HG03558 (cell line): ENCODE measurements at regions not wholly inside any gene's neighbourhood (a gene's known extent, or its start where the extent isn't known, plus 50 kb on each side); places are given as distances from the start of the nearest gene placed in this dataset.

Experiments
- ATAC-seq: cut with Tn5 transposase; IDR thresholded peaks from one replicate; pipeline ENCODE4 v1.9.1; 2021; ENCODE audit warnings: moderate number of reproducible peaks; ENCODE audit not compliant: unreplicated experiment; ENCODE audit errors: extremely low read depth

DNA sequence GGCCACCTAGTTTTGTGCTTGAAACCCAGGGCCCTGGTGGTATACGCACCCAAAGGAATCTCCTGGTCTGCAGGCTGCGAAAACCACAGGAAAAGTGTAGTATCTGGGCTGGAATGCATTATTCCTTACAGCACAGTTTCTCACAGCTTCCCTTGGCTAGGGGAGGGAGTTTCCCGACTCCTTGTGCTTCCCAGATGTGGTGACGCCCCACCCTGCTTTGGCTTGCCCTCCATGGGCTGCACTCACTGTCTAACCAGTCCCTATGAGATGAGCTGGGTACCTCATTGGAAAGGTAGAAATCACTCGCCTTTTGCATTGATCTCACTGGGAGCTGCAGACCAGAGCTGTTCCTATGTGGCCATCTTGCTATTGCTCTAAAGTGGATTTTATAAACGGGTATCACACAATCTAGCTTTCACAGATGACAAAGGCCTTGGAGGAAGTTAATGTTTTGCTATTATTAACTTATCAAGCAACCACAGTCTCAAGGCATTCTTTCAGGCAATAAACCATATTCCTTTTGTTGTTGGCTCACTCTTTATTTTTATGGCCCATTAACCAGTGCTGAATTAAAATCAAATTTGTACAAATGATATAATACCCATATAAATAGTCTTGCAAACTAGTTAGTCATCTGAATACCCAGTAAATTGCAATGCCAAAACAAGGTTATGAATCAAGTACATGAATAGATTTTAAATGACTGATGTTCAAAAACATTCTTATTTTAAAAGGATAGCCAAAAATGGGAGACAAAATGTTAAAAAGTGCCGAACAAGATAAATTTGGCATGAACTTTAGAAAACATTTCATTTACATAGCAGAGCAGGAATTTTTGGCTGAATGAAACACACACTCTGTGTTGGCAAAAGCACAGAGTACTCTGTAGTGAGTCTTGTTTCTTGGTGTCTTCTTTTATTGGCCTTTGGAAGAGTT, 475.4 kb upstream of the ARGLU1 start:
- ATAC-seq = no peak

DNA sequence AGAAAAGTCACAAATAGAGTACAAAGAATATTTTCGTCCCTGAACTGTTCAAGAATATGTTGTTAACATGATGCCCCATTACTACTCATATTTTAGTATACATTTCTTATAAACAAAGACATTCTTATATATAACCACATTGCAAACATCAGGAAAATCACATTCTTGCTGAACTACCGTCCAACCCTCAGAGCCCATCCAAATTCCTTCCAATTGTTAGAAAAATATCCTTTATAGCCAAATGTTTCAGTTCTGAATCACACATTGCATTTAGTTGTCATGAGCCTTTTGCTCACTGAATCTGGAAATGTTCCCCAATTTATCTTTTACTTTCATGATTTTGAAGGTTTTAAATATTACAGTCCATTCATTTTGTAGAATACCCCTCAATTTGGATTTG, 467.8 kb upstream of the ARGLU1 start:
- ATAC-seq = no peak

DNA sequence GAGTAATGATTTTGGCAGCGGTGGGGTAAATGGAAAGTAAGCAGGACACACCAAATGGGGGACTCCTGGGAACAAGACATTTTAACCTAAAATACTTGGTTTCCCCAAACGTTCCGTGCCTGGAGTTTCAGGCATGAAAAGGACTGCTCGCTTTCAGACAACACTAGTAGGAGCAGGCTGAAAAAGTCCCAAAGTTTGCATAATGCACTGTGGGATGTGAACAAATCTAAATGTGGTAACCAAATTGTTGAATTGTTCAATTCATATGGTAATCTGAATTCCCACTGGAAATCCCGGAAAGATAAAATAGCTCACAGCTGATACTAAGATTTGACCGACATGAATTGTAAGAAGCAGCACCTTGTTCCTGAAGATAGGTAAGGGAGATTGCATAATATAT, 467.2 kb upstream of the ARGLU1 start:
- no peak for ATAC-seq

DNA sequence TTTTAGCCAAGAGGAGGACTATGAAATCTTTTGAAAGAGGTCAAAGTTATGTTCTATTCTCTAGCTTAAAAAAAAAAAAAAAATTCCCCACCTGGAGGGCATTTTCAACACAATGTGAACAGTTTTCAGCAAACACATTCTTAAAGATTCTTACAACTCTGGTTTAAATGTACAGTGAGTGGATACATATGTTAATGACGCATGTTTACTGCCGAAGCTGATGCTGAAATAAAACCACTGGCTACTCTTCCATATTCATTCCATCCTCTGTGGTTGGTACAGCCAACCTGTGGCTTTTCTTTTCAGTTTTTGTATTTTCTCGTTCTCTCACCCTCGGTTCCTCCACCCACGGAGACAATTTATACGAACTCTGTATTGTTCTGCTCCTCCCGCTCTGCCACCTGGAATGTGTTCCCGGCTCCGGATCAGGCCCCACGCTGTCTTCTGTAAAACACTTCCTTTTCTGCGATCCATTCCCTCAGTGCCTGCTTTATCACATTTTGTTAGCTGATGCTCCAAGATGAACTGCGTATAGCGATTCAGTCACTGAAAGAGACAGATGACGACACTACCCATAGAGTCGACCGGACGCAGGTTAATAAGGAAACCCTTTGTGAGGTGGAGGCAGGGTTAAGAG, 466.4 kb upstream of the ARGLU1 start:
- ATAC-seq = no peak

DNA sequence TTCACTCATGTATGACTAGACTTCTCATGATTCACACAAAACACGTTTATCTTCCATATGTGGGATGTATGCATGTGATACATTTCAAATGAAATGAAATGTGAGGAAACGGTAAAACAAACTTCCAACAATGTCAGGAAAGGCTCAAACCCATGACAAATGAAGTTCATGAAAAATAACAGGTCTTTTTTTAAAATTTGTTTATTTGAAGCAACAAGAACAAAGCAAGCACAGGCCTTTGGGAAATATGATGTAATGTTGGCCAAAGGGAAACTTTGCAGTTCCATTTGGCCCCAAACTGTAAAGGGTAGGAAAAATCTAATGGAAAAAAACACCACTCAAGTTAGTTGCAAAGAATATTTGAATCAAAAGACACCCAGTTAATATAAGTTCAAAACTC, 463.8 kb upstream of the ARGLU1 start:
- no peak for ATAC-seq

DNA sequence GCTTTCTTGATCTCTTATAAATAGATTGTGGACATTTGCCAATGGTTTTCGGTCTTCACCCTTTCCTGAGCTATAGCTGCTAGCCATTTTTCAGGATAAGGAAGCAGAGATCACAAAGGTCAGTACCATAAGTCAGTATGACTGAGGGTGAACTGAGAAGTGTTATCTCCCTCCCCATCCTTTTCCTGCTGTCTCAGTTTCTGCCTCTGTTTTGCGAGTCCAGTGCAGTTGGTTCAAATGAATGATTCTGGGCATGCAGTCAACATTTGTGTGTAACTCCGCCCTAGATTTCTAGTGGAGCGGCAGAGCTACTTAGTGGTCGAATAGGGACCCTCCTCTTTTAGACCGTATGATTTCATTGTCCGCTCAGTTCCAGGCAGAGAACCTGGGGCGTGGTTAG, 460.8 kb upstream of the ARGLU1 start:
- ATAC-seq = no peak

DNA sequence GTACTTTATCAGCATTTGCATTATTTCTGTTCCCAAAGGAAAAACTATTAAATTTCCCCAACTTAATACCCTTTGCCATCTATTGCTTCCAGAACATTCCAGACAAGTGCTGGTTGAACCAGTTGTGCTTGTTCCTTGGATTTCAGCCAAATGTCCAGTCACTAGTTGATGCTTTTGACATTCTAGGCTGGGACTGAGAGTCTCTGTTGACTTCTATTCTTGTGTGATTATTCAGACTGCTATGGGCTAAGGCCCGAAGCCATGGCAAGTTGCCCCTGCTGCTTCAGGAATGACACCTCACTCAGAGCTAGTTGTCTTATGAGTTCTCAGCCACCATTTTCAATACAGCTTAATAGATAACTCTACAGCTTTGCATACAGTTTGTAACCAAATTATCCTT, 458.1 kb upstream of the ARGLU1 start:
- no peak for ATAC-seq

DNA sequence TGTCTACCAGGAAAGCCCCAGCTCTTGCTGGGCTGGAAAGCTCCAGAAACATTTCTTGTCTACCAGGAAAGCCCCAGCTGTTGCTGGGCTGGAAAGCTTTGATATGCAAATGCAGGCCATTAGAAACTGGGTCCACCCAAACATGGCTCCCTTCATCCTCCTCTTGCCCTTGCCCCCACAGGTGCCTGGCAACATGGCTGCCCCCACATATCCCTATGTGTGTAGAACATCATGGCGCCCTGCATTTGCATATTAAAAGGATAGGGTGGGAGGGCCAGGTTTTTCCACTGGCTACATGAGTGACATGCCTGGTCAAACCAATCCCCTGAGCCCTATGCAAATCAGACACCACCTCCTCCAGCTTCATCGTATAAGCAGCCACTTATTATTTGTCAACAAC, 455.4 kb upstream of the ARGLU1 start:
- ATAC-seq = no peak

DNA sequence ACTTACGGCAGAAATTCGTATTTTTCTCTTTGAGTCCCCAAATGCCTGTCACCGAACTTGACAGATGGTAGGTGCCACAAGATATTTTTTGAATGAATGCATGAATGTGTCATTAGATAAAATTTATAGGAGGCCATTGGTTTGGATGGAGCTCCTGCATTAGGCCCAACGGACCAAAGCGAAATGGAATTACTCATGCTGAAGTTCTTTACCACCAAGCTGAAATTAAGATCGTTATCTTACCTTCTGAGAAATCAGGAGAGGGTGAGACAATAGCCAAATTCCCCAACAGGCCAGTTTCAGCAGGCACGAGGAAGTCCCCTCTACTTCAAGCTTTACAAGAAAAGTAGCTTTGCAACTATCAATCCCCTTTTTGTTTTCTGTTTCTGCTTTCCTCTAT, 452.5 kb upstream of the ARGLU1 start:
- ATAC-seq = no peak

DNA sequence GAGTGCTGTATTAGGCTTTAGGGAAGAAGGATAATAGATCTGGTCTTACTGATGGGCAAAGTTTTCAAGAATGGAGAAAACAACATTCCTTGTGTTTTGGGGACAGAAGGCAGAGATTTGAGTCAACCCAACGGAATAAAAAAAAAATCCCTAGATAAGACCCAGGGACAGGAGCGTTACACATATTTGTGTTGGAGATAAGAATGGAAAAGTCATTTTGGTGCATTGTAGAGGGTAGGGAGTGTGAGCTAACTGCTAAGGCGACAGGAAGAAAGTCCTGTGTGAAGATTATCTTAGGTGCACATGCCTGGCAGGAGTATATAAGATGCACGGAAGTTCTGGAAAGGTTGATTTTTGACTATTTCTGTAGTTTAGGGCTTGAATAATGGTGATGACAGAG, 450.3 kb upstream of the ARGLU1 start:
- no peak for ATAC-seq

DNA sequence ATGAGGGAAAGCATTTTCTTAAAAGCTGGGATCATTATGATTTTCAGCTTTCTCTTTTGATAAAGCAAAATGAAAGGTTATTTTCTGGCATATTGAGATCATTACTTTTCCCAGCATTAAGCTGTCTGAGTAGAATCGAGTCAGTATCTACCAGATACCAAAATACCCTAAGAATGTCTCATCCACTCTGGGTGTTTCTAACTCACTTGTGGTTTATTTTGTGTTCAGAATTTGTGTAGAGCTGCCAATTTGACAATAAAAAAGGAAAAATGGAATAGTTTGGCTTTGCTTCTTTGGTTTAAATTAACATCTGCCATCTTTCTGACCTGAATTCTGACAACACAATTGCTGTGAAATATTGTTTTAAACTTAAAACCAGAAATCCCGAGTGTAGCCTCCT, 438.7 kb upstream of the ARGLU1 start:
- ATAC-seq = no peak

DNA sequence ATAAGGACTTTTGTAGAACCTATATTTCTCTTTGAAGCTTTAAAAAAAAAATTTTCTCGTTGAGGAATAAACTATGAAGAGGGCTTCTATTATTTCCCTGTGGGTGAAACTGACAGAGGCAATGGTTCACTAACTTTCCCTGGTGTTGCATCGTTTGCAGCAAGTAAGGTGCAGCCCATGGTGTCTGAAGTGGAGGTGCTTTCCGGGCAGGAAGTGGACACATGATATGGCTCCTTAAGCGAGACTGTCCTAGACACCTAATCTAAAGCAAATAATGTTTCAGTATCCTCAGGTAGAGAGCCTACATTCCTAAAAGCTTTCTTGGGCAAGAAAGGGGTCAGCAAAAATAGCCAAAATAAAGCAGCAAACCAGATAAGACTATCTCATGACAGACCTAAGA, 437.6 kb upstream of the ARGLU1 start:
- no peak for ATAC-seq

DNA sequence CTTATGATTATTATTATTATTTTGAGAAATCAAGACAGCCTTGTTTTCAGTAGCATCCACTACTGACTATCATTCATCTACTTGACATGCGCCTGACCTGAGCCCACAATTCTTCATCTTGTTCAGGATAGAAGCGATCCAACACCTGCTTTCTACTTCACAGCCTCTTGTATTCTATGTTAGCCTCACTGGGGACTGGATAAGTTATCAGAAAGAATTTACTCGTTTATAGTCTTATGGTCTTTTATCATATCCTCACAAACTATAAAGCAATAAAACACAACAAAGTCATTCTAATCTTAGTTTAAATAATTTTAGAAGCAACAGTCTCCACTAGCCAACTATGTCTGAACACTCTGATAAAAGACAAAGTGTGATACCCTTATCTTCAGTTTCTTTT, 436.0 kb upstream of the ARGLU1 start:
- no peak for ATAC-seq

DNA sequence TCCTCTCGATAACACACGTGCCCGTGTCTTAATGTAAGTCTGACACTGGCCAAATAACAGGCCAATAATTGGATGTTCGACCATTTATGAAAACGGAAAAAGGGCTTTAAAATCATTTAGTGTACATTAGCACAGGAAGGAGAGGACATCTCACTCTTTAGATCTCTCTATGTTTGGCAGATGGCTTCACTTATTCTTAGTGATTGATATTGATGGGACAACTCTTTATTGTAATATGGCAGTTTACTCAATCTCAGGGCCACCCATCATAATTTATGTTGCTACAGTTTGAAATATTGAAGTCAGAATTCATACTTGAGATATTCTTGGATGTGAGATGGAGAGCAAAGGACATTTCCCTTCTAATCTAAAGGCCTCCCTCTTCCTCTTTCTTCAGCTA, 430.7 kb upstream of the ARGLU1 start:
- no peak for ATAC-seq

DNA sequence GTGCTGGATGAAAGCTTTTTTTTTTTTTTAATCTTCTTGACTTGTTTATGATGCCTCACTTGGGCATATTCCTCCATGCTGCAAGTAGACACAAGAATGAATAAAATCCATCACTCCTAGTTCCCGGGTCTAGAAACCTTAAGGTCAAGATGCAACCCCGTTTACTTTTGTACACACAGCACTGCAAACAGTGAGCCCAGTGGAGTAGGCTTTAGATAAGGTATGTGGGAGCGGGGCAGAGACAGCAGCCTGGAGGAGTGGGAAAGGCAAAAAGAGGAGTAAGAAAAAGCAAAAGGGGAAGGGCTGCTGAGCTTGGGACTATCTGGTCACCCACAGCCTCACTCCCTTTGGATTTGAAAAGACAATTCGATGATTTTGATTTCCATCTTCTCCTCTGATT, 429.8 kb upstream of the ARGLU1 start:
- no peak for ATAC-seq

DNA sequence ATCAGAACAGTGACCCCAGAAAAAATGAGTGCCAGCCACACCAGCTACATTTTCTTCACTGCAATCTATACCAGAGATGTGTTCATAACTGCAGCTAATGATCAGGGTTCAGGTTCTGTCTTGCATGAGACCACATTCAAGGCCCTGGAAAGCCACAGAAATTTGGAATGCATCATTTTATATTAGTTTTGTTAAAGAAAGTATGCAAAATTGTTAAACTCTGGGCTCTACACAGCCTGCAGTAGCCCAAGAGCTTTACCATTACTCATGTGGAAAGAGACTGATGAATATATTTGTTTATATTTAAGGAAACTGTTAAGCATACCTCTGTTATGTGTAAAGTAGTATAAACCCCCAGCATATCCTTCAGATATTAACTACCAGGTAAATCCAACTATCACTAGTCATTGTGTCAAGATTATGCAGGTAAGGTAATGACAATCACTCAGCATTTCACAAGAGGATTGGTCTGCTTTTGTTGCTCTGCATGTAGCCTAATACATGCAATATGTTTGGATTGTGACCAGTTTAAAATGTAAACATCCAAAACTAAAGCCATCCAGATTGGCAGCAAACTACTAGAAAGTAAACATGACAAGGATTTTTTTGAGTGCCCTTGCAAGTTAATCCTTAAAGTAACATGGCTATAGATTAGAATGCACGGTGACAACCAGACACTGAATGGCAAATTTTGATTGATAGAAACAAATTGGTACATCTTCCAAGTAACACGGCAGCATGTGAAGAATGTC, 429.1 kb upstream of the ARGLU1 start:
- ATAC-seq = no peak

DNA sequence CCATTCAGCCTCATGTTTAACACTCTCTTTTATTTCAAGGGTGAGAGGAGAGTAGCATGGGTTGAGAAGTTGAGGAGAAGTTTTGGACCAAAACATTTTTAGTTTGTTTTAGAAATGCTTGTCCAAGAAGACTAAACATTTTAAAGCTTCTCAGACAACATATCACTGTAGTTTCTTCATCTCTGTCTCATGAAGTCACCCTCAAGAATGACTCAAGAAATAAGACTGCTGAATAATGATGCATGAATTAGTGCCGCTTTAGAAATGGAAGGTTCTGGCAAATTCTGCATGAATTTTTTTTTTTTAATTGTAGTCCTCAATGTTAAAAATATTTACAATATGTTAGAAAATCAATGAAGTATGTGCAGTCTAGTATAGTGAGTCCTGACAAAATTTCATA, 422.7 kb upstream of the ARGLU1 start:
- no peak for ATAC-seq

DNA sequence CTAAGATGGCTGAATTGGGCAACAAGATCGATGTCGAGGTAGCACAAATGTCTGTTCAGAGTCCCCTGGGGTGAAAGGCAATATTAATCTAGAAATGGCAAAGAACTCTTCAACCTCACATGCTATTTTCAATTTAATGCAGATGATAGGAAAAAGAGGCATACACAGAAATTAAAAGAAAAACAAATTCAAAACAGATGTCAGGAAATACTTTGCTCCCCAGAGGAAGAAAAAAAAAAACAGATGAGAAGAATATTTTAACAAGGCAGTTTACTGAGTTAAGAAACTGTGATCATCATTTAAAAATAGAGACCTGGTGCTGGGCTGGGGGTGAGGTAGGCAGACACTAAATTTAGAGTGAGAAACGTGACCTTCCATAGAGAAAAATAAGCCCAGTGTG, 421.9 kb upstream of the ARGLU1 start:
- ATAC-seq = no peak

DNA sequence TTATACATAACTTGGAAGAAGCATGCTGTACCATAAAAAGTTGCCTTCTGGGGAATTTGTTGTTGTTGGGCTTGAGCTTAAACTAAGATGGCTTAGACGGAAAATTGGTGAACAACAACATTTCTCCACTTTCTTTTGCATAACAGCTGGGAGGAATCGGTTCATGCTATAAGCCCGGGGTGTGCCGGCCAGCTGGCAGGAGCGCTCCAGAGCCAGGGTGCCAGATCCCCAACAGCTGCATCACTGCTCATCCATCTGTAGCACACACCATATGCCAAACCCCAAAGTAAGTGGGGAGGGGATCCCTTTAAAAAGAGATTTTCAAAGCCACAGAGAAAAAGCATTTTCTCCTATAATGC, 419.5 kb upstream of the ARGLU1 start:
- no peak for ATAC-seq

DNA sequence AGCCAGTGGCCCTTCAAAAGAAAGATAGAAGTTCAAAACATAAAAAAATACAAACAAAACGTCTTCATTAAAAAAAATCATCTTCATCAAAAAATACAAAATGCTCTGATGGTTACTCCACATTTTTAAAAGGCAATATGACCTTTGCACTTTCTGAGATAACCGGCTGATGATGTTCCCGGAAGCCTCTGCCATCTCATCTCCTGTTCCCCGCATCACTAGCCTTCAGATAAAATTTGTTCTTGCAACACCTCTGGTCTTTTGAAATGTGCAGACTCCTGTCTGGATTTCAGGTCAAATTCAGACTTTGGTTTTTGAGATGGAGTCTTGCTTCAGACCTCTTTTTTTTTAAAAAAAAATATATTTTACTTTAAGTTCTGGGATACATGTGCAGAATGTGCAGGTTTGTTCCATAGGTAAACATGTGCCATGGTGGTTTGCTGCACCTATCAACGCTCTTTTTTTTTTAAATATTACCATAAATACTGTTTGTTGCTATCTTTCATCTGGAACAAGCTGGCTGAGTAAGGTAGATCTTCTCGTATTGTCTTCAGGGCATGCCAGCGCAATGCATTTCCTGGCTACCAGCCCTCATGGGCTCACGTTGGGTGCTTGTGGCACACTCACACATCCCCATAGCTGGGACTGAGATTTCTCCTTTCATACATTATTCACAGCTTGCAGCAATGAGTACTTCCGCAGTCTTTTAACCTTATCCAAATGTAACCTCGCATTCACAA, 418.9 kb upstream of the ARGLU1 start:
- ATAC-seq = no peak

DNA sequence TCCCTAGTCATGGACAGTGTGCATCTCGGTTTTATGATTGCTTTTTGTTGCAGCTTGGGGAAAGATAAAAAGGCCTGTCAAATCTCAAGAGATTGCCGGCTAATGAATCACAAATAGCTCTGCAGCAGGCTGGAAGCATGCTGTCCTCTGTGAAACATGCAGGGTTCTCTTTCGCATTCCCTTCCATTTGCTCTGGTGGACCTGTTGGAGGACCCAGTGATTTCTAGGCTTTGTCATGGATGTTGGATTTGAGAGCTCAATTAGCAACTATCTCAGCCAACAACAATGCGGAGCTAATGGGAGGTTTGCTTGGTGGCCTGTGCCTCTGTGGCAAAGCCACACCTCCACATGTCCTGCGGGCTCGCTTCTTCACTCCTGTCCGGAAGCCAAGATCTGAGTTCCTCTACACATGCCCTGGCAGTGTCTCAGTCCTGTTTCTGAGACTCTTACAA, 418.1 kb upstream of the ARGLU1 start:
- ATAC-seq = no peak
